K562 (cell line): ENCODE measurements at regions not wholly inside any gene's neighbourhood (a gene's known extent, or its start where the extent isn't known, plus 50 kb on each side); places are given as distances from the start of the nearest gene placed in this dataset.
A peak's percentile ranks its signal among the peaks of the same experiment; 100 is the strongest.

ENCODE experiments used
- ATAC-seq: fragments of 200-7000 bp; cut with Tn5 transposase; 3 replicates; pipeline ENCODE4 v1.9.1; 2020; ENCODE audit warnings: moderate library complexity
- BruUV-seq: library from RNA; stranded (reverse); fragments of 400-500 nt; replicated peaks from 2 replicates; lab custom pipeline; 2021; lab: Mats Ljungman, UMichigan
- CTCF ChIA-PET: fragments of 300-600 bp; formaldehyde crosslinking; extraction: SDS; loops from one replicate; lab custom pipeline; 2021; ENCODE audit warnings: low intra/inter-chr PET ratio; lab: Yijun Ruan, JAX
- POLR2A ChIA-PET: fragments of 300-600, 350-650 bp; sonication (Branson Sonifier 250); formaldehyde crosslinking; extraction: SDS; loops from one replicate; lab custom pipeline; 2021; ENCODE audit warnings: antibody characterized with exemption, inconsistent platforms; lab: Yijun Ruan, JAX
- DNase-seq, 4 experiments: peaks; one replicate each; pipeline versions ENCODE4 v3.0.0 to v3.0.0-alpha.2; 2011 to 2018; ENCODE audit warnings: low spot score in 3 of 4, mixed read lengths in 3 of 4; ENCODE audit errors: extremely low read depth in 1 of 4
- FAIRE-seq: peaks from 2 replicates; lab custom pipeline; 2011; peaks lifted over from hg19 to GRCh38; lab: Jason Lieb, UNC
- H2AFZ ChIP-seq: 2 replicates; pipeline ENCODE4 v1.6.0; 2011; ENCODE audit warnings: low read depth, low read length, control low read depth, inconsistent platforms
- H3K27ac ChIP-seq: fragments of 200-600 bp; 3 replicates; pipeline ENCODE4 v1.8.0; 2011; ENCODE audit warnings: low read depth, mild to moderate bottlenecking, control low read depth, inconsistent platforms, low read length, moderate library complexity, mixed read lengths; ENCODE audit errors: extremely low read depth
- H3K27me3 ChIP-seq, 2 experiments: fragments of 300-600 bp in 1 of 2; 2 replicates in 1 of 2; 3 replicates in 1 of 2; pipeline versions ENCODE4 v1.6.0 to v1.8.0; 2011; ENCODE audit warnings: inconsistent platforms in 2 of 2, low read length in 2 of 2, mild to moderate bottlenecking in 1 of 2, mixed read lengths in 1 of 2, moderate library complexity in 1 of 2; ENCODE audit not compliant: control insufficient read depth in 2 of 2, insufficient read depth in 2 of 2
- H3K36me3 ChIP-seq: fragments of 300-600 bp; 3 replicates; pipeline ENCODE4 v1.8.0; 2011; ENCODE audit warnings: mild to moderate bottlenecking, low read length, inconsistent platforms; ENCODE audit not compliant: control insufficient read depth, insufficient read depth
- H3K4me1 ChIP-seq, 2 experiments: fragments of 200-600 bp in 1 of 2; replicated peaks in 1 of 2; 2 replicates in 1 of 2; 3 replicates in 1 of 2; pipeline versions ENCODE4 v1.5.1 to v1.8.0; 2011; ENCODE audit warnings: inconsistent platforms in 2 of 2, low read length in 2 of 2, mild to moderate bottlenecking in 1 of 2, mixed read lengths in 1 of 2, moderate library complexity in 1 of 2; ENCODE audit not compliant: control insufficient read depth in 2 of 2, insufficient read depth in 2 of 2
- H3K4me2 ChIP-seq: 2 replicates; pipeline ENCODE4 v1.6.1; 2011; ENCODE audit warnings: low read length, control low read depth, inconsistent platforms, mixed read lengths; ENCODE audit not compliant: insufficient read depth
- H3K4me3 ChIP-seq: fragments of 200-600 bp; sonication (generic), shearing (Covaris generic); 2 replicates; pipeline ENCODE4 v1.5.1; 2016; ENCODE audit warnings: control low read depth, inconsistent platforms
- H3K79me2 ChIP-seq: fragments of 200-600 bp; 3 replicates; pipeline ENCODE4 v1.8.0; 2011; ENCODE audit warnings: low read length, inconsistent platforms; ENCODE audit not compliant: control insufficient read depth, insufficient read depth
- H3K9ac ChIP-seq, 2 experiments: 2 replicates each; pipeline versions ENCODE4 v1.6.0 to v1.6.1; 2011; ENCODE audit warnings: low read depth in 2 of 2, low read length in 2 of 2, control low read depth in 1 of 2, inconsistent platforms in 1 of 2, mild to moderate bottlenecking in 1 of 2, mixed read lengths in 1 of 2; ENCODE audit not compliant: insufficient read depth in 1 of 2
- H3K9me1 ChIP-seq: one replicate; pipeline ENCODE4 v1.6.0; 2011; ENCODE audit warnings: inconsistent platforms, mild to moderate bottlenecking, low read length, moderate library complexity; ENCODE audit not compliant: control insufficient read depth, insufficient read depth
- H3K9me3 ChIP-seq: replicated peaks from 2 replicates; pipeline ENCODE4 v1.5.1; 2011; ENCODE audit warnings: low read depth, low read length, inconsistent platforms; ENCODE audit not compliant: control insufficient read depth, insufficient read depth
- H4K20me1 ChIP-seq: replicated peaks from 2 replicates; pipeline ENCODE4 v1.6.1; 2011; ENCODE audit warnings: low read length, inconsistent platforms, mixed read lengths; ENCODE audit not compliant: control insufficient read depth, insufficient read depth
- CCAR2 ChIP-seq: fragments of 200-400 bp; formaldehyde crosslinking; IDR thresholded peaks from 2 replicates; pipeline ENCODE4 v1.6.1; 2017; ENCODE audit warnings: mild to moderate bottlenecking, low read depth, low read length
- EZH2 ChIP-seq: IDR thresholded peaks from 2 replicates; pipeline ENCODE4 v1.6.1; 2012; ENCODE audit warnings: low read depth, mild to moderate bottlenecking, inconsistent platforms, low read length, borderline replicate concordance
- FOXO4 ChIP-seq: fragments of 450-650 bp; formaldehyde crosslinking; IDR thresholded peaks from 2 replicates; pipeline ENCODE4 v1.4.0; 2020; ENCODE audit warnings: mild to moderate bottlenecking, moderate library complexity
- GATA2 ChIP-seq: sonication (generic); formaldehyde crosslinking; IDR thresholded peaks from 2 replicates; pipeline ENCODE4 v1.4.0; 2020; ENCODE audit warnings: mild to moderate bottlenecking, missing genetic modification reagents
- GMEB1 ChIP-seq: fragments of 250-450 bp; sonication (Bioruptor Pico); IDR thresholded peaks from 2 replicates; pipeline ENCODE4 v1.4.0; 2020; ENCODE audit warnings: mild to moderate bottlenecking
- MTA3 ChIP-seq: fragments of 450-650 bp; formaldehyde crosslinking; IDR thresholded peaks from 2 replicates; pipeline ENCODE4 v1.6.1; 2017; ENCODE audit warnings: mild to moderate bottlenecking, borderline replicate concordance
- MXI1 ChIP-seq: IDR thresholded peaks from 2 replicates; pipeline ENCODE4 v1.6.1; 2011; ENCODE audit warnings: low read depth, mild to moderate bottlenecking, improper control_type of control experiment, low read length
- MYBL2 ChIP-seq, 2 experiments: fragments of 450-650 bp in 1 of 2; sonication (generic) in 1 of 2; formaldehyde crosslinking in 1 of 2; IDR thresholded peaks; 2 replicates each; pipeline versions ENCODE4 v1.6.1 to v1.8.1; 2017 to 2022; ENCODE audit warnings: borderline replicate concordance in 1 of 2, inconsistent platforms in 1 of 2, low read depth in 1 of 2, mild to moderate bottlenecking in 1 of 2, missing genetic modification reagents in 1 of 2, moderate library complexity in 1 of 2
- NFIX ChIP-seq: fragments of 250-450 bp; sonication (Bioruptor Pico); IDR thresholded peaks from 2 replicates; pipeline ENCODE4 v1.4.0; 2020; ENCODE audit warnings: low read depth, mild to moderate bottlenecking, moderate library complexity
- PHB ChIP-seq: fragments of 250-450 bp; sonication (Bioruptor Pico); IDR thresholded peaks from 2 replicates; pipeline ENCODE4 v1.5.0; 2021
- PTTG1 ChIP-seq: fragments of 450-650 bp; IDR thresholded peaks from 2 replicates; pipeline ENCODE4 v1.6.1; 2016; ENCODE audit warnings: low read depth, mild to moderate bottlenecking, missing genetic modification characterization, missing compliant biosample characterization
- ZBED1 ChIP-seq: IDR thresholded peaks from 2 replicates; pipeline ENCODE4 v1.6.1; 2014
- ZBTB12 ChIP-seq: fragments of 250-450 bp; sonication (Bioruptor Pico); IDR thresholded peaks from 2 replicates; pipeline ENCODE4 v1.4.0; 2020
- ZNF24 ChIP-seq: fragments of 450-650 bp; IDR thresholded peaks from 2 replicates; pipeline ENCODE4 v1.6.1; 2016
- ZNF274 ChIP-seq: IDR thresholded peaks from 2 replicates; pipeline ENCODE4 v1.6.1; 2011; ENCODE audit warnings: low read depth, mild to moderate bottlenecking, low read length, moderate library complexity, borderline replicate concordance
- ZNF589 ChIP-seq: fragments of 200-800 bp; sonication (Bioruptor generic); IDR thresholded peaks from 2 replicates; pipeline ENCODE4 v1.6.1; 2016; ENCODE audit warnings: low read depth, missing genetic modification characterization, missing compliant biosample characterization
- ZNF655 ChIP-seq: fragments of 250-450 bp; sonication (Bioruptor Pico); IDR thresholded peaks from 2 replicates; pipeline ENCODE4 v1.5.0; 2021
- WGBS: fragments of 100-300 bp; shearing (Covaris generic); methylation state at CpG from one replicate; pipeline ENCODE4 v1.1.6; 2016; ENCODE audit warnings: low coverage, mixed read lengths; ENCODE audit not compliant: insufficient coverage; ENCODE audit errors: missing lambda C conversion rate; 5-methylcytosine and 5-hydroxymethylcytosine counted together
- in situ Hi-C: fragments of 300-500 bp; cut with MboI; formaldehyde crosslinking; loops from 4 replicates; pipeline ENCODE4 v1.15.0; 2018; ENCODE audit warnings: inconsistent platforms, mixed read lengths
- intact Hi-C: fragments of 100-400 bp; cut with micrococcal nuclease; formaldehyde crosslinking; loops from 2 replicates; pipeline ENCODE4 v1.14.2; 2022

GRCh38 chr15:87123676-87124382, 1044.2 kb downstream of the AGBL1 start:
- intact Hi-C loops = no loop called here
- POLR2A ChIA-PET = interaction anchor here (0.6 kb wide), 1 partner anchor 393 kb away, joined by 4 read pairs; no protein-coding TSS in a partner anchor

More at GRCh38 chr15:87123676-87124382, 1044.2 kb downstream of the AGBL1 start:
- TF ChIP-seq ZNF589 (CRISPR knock-in tag) = no peak
- TF ChIP-seq ZNF655 (CRISPR knock-in tag) = no peak
- TF ChIP-seq MYBL2 (IDR thresholded peaks at IDR 0.05; ENCODE audit: low read depth) = no peak
- TF ChIP-seq MYBL2 (CRISPR knock-in tag; IDR thresholded peaks at IDR 0.05; ENCODE audit: borderline replicate concordance) = no peak
- TF ChIP-seq EZH2 = no peak
- no peak for TF ChIP-seq PHB (CRISPR knock-in tag)
- TF ChIP-seq MXI1 = no peak
- no peak for TF ChIP-seq CCAR2
- TF ChIP-seq ZBTB12 = no peak
- no peak for TF ChIP-seq PTTG1 (tag)
- TF ChIP-seq GATA2 (CRISPR knock-in tag) = no peak
- TF ChIP-seq MTA3 = no peak
- no peak for TF ChIP-seq NFIX (CRISPR knock-in tag)
- TF ChIP-seq FOXO4 (CRISPR knock-in tag) = no peak
- TF ChIP-seq GMEB1 (CRISPR knock-in tag) = no peak
- TF ChIP-seq ZNF24 = no peak
- TF ChIP-seq ZNF274 = no peak
- no peak for TF ChIP-seq ZBED1
- Histone ChIP-seq H3K79me2 (no peaks in the 10 kb centered on the region), H3K9ac (no peak overlapping the region), H2AFZ (no peak overlapping the region), H3K27ac (no peak overlapping the region), H3K9me1 (no peaks in the 10 kb centered on the region), H3K36me3 (no peaks in the 10 kb centered on the region), H3K4me1 (no peaks in the 10 kb centered on the region), H3K4me3 (no peak overlapping the region), H3K27me3 (no peaks in the 10 kb centered on the region), H3K9me3 (no peaks in the 10 kb centered on the region), H3K4me2 (no peak overlapping the region), H4K20me1 (no peaks in the 10 kb centered on the region)
- in situ Hi-C loops = no loop called here
- 1% methylated on average over 26 of the region's 27 CpGs for WGBS
- DNase-seq (peak in 1 of 4 experiments; percentile 1), FAIRE-seq (no peak), ATAC-seq (0 out of 3 replicates have a peak, but pooled peaks have one; percentile 33)
- CTCF ChIA-PET = no interaction called here
- no TSS peak for BruUV-seq
